Activated T-helper 2 cell treated with anti-CD3 and anti-CD28 coated beads, Interferon-gamma antibody, Interleukin-2, Interleukin-4, amounts not matched to agents 10 μg/mL and 5 μg/mL and 100 μg/mL, durations not matched to agents 14 hours and 24 hours and 36 hours (primary cell): ENCODE measurements at regions not wholly inside any gene's neighbourhood (a gene's known extent, or its start where the extent isn't known, plus 50 kb on each side); places are given as distances from the start of the nearest gene placed in this dataset.

Source experiments
- DNase-seq: peaks from one replicate; pipeline ENCODE4 v3.0.0; 2021; ENCODE audit warnings: low spot score
- H3K27ac Mint-ChIP-seq: one replicate; pipeline ENCODE4 v1.8.0; 2021; ENCODE audit warnings: mixed read lengths
- H3K27me3 Mint-ChIP-seq: one replicate; pipeline ENCODE4 v1.8.0; 2021; ENCODE audit warnings: low read depth, mixed read lengths
- H3K36me3 Mint-ChIP-seq: one replicate; pipeline ENCODE4 v1.8.0; 2021; ENCODE audit warnings: low read depth, mixed read lengths
- H3K4me1 Mint-ChIP-seq: one replicate; pipeline ENCODE4 v1.8.0; 2021; ENCODE audit warnings: low read depth, mixed read lengths
- H3K4me3 Mint-ChIP-seq: one replicate; pipeline ENCODE4 v1.8.0; 2021; ENCODE audit warnings: low read depth, mild to moderate bottlenecking, moderate library complexity, mixed read lengths
- H3K9me3 Mint-ChIP-seq: one replicate; pipeline ENCODE4 v1.8.0; 2021; ENCODE audit warnings: mixed read lengths
- intact Hi-C: fragments of 100-400 bp; cut with micrococcal nuclease; formaldehyde crosslinking; loops from one replicate; pipeline ENCODE4 v1.15.1; 2023

DNA sequence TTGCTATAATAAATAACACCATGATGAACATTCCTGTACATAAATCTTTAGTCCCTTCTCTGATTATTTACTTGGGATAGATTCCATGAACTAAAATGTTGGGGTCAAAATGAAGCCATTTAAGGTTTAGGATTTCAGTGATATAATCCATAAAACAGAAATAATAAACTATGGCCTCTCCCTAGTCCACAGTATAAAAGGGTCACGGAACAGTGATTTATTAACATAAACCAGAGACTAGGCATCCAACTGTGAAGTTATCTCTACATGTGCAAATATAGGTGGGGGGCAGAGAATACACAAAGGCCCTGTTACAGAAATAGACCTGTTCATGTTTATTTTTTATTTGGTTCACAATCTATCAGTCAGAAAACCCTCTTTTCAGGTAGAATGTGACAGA is 499.1 kb upstream of the SLIT2 start:
- no peaks in the 10 kb centered on the region for H3K36me3 Mint-ChIP-seq
- H3K27me3 Mint-ChIP-seq = no peaks in the 10 kb centered on the region
- peaks cover 24% of the 10 kb centered on the region for H3K9me3 Mint-ChIP-seq
- no peak overlapping the region for H3K4me3 Mint-ChIP-seq
- H3K27ac Mint-ChIP-seq = no peak overlapping the region
- intact Hi-C loops = no loop called here
- no peaks in the 10 kb centered on the region for H3K4me1 Mint-ChIP-seq
- DNase-seq = no peak

DNA sequence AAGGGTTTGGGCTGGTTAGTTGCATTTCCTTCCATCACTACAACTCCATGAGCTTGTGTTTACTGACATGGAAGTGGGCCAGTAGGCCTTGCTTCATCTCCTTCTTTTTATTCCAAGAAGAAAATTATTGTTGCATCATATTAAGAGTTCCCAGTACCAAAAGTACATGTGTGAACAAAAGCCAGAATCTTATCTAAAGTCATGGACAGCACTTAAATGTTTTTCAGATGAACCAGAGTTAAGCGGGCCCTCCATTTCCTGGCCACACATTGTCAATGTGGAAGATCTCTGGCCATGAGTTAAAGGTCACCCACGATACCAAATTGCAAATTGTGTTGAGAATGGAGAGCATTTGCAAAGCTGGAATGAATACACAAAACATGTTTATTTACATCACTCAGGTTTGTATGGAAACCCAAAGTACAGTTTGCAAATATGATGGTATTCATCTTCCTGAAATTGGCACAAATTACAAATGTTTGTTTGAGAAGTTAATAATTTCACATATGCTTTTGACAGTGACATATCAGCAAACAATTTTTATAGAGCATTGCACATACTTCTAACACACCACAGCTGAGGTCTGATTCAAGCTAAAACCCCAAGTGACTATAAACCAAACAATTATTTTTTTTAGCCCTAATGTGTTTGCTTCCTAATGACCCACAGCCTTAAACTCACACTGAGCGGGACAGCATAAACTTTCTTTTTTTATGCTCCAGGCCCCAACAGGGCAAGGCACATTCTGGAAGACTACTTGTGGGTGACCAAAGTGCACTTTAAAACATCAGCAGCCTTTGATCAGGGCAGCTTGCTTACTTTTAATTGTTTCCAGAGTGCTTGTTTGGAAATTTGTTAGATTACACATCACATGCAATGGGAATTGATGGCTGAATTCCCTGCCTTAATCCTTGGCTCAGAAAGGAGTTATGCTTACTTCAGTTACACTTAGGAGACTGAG is 502.9 kb upstream of the SLIT2 start:
- intact Hi-C loops = no loop called here
- Mint-ChIP-seq H3K9me3 (peaks cover 20% of the 10 kb centered on the region), H3K4me1 (no peaks in the 10 kb centered on the region), H3K27ac (no peak overlapping the region), H3K4me3 (no peak overlapping the region), H3K27me3 (no peaks in the 10 kb centered on the region), H3K36me3 (no peaks in the 10 kb centered on the region)
- DNase-seq = no peak

DNA sequence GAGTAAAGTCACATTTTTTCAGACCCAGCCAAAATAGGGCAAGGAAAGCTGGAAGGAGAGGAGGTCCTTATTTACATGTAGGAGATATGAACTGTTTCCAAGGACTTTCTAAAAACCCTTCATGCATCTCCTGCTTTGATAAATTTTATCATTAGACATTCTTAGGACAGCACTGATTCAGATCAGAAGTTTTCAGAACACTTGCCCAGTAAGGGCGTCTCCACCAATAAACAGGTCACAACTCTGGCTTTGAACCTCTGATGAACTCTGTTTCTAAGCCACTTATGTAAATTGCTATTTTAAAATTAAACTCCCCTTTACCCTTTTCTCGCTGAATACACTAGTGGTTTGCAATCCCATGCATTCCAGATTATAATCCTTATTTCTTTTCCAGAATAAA is 505.3 kb upstream of the SLIT2 start:
- Mint-ChIP-seq H3K36me3 (no peaks in the 10 kb centered on the region), H3K4me3 (no peak overlapping the region)
- intact Hi-C loops = no loop called here

DNA sequence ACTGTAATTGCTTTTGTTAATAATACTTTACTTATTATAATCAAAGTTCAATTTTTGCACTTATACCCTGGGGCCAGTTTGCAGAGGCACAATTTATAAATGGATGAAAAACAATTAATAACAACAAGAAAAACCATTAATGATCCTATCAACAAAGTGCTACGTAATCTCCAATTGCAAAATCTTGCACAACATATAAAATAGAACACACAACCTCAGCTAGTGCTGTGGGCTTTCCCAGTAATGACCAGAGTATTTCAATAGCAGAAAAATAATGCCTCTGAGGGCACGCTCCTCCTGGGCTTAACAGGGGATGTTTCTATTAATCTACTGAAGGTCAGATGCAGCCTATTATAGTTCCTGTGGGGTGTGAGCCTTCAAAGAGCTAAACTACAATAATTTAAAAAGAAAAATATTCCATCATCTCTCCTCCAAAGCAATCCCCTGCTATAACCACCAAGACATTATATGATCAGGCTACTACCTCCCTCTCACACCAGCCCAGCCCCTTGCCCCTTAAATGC is 508.5 kb upstream of the SLIT2 start:
- H3K4me3 Mint-ChIP-seq = no peak overlapping the region
- intact Hi-C loops = no loop called here
- no peak for DNase-seq
- H3K4me1 Mint-ChIP-seq = no peaks in the 10 kb centered on the region
- H3K27me3 Mint-ChIP-seq = no peaks in the 10 kb centered on the region
- H3K9me3 Mint-ChIP-seq = peaks cover 23% of the 10 kb centered on the region
- no peaks in the 10 kb centered on the region for H3K36me3 Mint-ChIP-seq
- H3K27ac Mint-ChIP-seq = no peak overlapping the region

More for the DNA sequence above, 505.3 kb upstream of the SLIT2 start:
- no peaks in the 10 kb centered on the region for H3K27me3 Mint-ChIP-seq
- H3K4me1 Mint-ChIP-seq = no peaks in the 10 kb centered on the region
- no peak overlapping the region for H3K27ac Mint-ChIP-seq
- H3K9me3 Mint-ChIP-seq = peaks cover 22% of the 10 kb centered on the region
- DNase-seq = no peak

DNA sequence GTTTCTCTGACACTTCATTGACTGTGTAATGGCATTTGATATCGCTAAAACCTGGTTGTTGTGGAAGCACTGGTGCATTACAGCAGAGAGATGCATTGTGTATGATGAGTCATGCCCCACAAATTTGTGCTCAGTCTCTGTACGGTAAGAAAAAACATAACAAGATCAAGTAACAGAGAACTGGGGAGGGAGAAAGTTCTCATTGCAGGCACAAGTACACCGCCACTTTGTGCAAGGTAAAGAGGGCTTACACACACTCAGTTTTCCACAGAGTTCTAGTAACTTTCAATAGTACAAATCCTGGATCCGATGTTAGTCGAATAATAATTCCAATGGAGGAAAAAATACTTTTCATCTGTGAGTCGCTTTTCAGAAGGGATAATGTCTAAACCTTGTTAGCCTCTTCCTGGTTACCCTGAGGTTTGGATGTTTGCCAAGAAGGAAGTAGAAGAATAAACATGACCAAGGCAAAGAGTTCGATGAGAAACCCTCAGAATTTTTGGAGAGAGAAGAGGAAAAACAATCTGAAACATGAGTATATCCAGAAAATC is 512.5 kb upstream of the SLIT2 start:
- Mint-ChIP-seq H3K36me3 (no peaks in the 10 kb centered on the region), H3K4me1 (no peaks in the 10 kb centered on the region), H3K27me3 (no peaks in the 10 kb centered on the region), H3K4me3 (no peak overlapping the region), H3K9me3 (peaks cover 25% of the 10 kb centered on the region), H3K27ac (no peak overlapping the region)
- no peak for DNase-seq
- intact Hi-C loops = no loop called here

DNA sequence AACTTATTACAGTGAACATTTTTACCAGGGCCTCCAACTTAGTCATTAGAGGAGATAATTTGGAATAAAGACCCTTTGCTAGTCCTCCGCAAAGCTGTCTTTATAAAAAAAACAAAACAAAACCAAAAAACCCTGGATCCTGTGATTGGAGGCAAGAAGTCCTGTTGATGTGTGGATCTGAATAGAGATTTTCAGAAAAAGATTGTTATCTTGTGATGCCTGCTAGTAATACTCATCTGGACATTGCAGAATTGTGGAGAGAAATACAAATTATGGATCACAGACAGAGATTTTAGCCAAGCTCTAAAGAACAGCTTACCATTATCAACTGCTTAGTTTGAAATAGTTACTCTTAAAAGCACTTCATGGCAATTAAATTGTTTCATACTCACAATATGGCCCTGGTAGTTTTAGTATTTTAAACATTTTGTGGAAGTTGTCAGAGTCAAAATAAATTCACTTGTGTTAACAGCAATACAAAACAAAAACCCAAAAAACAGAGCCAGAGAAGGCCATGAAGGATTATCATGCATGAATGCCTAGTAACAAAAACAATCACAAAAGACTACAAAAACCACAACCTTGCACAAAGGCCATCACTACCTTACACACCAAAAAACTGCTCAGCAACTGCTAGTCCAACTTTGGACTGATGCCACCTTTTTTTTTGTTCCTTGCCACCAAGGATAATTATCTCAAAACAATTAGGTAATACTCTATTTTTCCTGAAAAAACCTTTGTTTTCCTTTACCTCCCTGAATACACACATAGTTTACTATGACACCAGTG is 514.5 kb upstream of the SLIT2 start:
- Mint-ChIP-seq H3K9me3 (peaks cover 19% of the 10 kb centered on the region), H3K27ac (no peak overlapping the region), H3K4me3 (no peak overlapping the region), H3K36me3 (no peaks in the 10 kb centered on the region), H3K27me3 (no peaks in the 10 kb centered on the region), H3K4me1 (no peaks in the 10 kb centered on the region)
- intact Hi-C loops = no loop called here
- DNase-seq = no peak

DNA sequence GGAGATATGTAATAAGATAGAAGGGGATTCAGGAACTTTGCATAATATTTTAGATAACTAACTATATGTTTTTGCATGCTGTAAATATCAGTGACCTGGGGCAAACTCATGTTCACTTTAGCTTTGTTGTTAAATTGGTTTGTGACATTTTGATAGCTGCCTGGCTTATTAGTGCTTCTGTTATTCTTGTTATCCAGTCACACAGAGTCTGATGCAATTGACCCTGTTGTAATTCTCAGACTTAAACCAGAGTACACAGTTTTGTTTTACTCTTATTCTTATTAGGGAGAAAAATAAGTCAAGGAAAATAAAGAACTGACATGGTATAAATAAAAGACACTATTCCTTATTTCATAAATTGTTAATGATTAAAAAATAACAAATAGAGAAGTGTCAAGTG is 516.7 kb upstream of the SLIT2 start:
- no peaks in the 10 kb centered on the region for H3K36me3 Mint-ChIP-seq
- H3K4me1 Mint-ChIP-seq = peaks cover 3% of the 10 kb centered on the region
- H3K27ac Mint-ChIP-seq = no peak overlapping the region
- DNase-seq = no peak
- peaks cover 18% of the 10 kb centered on the region for H3K9me3 Mint-ChIP-seq
- no peaks in the 10 kb centered on the region for H3K27me3 Mint-ChIP-seq
- intact Hi-C loops = no loop called here
- no peak overlapping the region for H3K4me3 Mint-ChIP-seq

DNA sequence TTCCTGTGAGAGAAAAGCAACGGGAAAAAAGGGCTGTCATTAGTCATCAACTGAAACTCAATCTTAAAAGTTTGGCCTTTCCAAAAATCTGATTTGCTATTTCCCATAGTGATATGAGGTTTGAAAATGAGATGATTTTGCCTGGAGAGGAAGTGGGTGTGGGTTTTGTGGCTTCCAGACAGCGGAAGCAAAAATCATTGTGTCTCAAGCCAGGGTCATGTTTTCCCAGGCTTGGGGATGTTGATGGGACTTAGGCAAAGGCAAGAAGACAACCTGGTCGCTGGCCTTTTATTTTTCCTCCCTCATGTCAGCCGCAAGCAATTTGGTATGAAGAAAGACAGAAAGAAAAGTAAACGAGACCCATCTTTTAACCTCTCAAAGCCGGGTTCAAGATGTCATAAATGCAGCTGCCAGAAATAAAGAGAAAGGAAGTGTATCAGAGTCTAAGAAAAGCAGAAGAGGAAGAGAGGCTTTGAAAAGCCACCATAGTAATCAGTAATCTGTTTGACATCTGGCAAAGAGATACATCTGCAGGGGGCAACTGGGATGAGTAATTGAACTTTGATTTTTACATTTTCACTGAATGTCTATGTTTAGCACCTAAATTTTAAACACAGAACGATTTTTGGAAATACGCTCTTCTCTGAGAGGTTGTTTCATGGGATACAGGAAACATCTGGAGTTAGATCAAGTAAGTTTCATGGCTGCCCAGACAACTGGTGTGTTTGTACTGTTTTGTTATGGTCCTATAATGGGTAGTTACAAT is 521.6 kb upstream of the SLIT2 start:
- DNase-seq = no peak
- intact Hi-C loops = no loop called here
- H3K27me3 Mint-ChIP-seq = no peaks in the 10 kb centered on the region
- H3K27ac Mint-ChIP-seq = no peak overlapping the region
- H3K36me3 Mint-ChIP-seq = no peaks in the 10 kb centered on the region
- peaks cover 12% of the 10 kb centered on the region for H3K9me3 Mint-ChIP-seq
- peaks cover 8% of the 10 kb centered on the region for H3K4me1 Mint-ChIP-seq
- H3K4me3 Mint-ChIP-seq = no peak overlapping the region

DNA sequence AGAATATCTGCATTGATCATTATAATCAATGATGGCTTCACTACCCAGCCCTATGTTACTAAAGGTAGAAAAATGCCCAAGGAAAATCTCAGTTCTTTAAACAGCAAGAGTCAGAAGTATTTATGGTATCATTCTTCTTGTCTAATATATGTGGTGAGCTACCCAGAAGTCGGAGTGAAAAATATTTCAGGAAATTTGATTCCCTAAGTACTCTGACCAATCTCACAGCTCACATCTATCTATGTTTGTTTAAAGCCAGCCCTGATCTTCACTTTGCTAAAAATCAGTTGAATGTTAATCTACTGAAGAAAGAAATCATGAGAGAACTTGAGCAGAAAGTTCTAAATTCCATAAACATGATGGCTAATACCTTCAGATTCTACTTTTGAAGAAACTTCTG is 522.9 kb upstream of the SLIT2 start:
- no peak overlapping the region for H3K4me3 Mint-ChIP-seq
- intact Hi-C loops = no loop called here
- no peak overlapping the region for H3K27ac Mint-ChIP-seq
- DNase-seq = no peak
- peaks cover 8% of the 10 kb centered on the region for H3K4me1 Mint-ChIP-seq
- peaks cover 8% of the 10 kb centered on the region for H3K9me3 Mint-ChIP-seq
- no peaks in the 10 kb centered on the region for H3K36me3 Mint-ChIP-seq
- H3K27me3 Mint-ChIP-seq = no peaks in the 10 kb centered on the region

DNA sequence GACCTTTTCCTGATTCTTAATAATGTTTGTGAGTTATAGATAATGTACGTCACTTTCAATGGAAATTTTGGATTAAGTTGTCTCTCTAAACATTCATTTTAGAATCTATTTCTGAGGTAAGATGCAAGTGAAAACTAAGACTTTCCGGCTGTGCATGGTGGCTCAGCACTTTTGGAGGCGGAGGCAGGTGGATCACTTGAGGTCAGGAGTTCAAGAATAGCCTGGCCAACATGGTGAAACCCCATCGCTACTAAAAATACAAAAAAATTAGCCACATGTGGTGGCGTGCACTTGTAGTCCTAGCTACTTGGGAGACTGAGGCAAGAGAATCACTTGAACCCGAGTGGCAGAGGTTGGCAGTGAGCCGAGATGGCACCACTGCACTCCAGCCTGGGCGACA is 524.6 kb upstream of the SLIT2 start:
- no peak for DNase-seq
- Mint-ChIP-seq H3K9me3 (peaks cover 21% of the 10 kb centered on the region), H3K27me3 (no peaks in the 10 kb centered on the region), H3K4me1 (peaks cover 8% of the 10 kb centered on the region), H3K27ac (no peak overlapping the region), H3K36me3 (no peaks in the 10 kb centered on the region), H3K4me3 (no peak overlapping the region)
- intact Hi-C loops = no loop called here

DNA sequence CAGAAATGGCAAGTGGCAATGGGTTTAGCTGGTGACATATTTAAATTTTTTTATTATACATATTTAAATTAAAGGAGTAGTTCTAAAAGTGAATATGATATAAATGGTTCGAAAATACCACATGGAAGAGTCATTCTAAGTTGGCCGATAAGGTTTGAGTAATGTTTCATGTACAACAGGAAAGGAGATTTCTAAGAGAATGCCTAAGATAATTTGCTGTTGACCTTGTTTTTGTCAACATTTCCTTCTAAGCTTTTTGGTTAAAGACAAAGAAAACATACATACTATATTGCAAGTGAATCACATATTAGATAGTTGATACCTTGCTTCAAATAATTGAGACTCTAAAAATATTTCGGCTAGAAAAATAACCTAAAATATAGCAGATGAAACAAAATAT is 526.6 kb upstream of the SLIT2 start:
- H3K9me3 Mint-ChIP-seq = peaks cover 19% of the 10 kb centered on the region
- H3K27ac Mint-ChIP-seq = no peak overlapping the region
- intact Hi-C loops = no loop called here
- no peaks in the 10 kb centered on the region for H3K27me3 Mint-ChIP-seq
- peaks cover 6% of the 10 kb centered on the region for H3K4me1 Mint-ChIP-seq
- DNase-seq = no peak
- H3K4me3 Mint-ChIP-seq = no peak overlapping the region
- no peaks in the 10 kb centered on the region for H3K36me3 Mint-ChIP-seq

DNA sequence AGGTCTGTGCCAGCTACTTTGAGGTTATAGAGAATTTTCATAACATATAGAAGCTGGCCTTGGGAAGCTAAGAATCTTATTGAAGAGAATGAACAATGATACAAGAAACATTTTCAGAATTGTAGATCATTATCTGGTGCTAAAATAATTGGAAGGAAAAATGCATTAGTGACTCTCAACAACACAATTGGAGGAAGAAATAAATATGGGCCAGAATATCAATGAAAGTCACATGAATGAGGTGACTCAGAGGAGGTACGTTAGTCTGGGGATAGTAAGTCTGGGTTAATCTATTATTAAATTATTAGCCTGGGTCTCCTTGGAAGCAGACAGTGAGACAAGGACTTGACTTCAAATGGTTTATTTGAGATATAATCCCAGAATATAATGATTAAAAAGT is 529.3 kb upstream of the SLIT2 start:
- no peak overlapping the region for H3K4me3 Mint-ChIP-seq

More for the DNA sequence above, 529.3 kb upstream of the SLIT2 start:
- Mint-ChIP-seq H3K27me3 (no peaks in the 10 kb centered on the region), H3K27ac (no peak overlapping the region), H3K36me3 (no peaks in the 10 kb centered on the region), H3K9me3 (peaks cover 24% of the 10 kb centered on the region), H3K4me1 (no peaks in the 10 kb centered on the region)
- intact Hi-C loops = no loop called here
- no peak for DNase-seq
